SK-N-SH (cell line): ENCODE measurements at regions not wholly inside any gene's neighbourhood (a gene's known extent, or its start where the extent isn't known, plus 50 kb on each side); places are given as distances from the start of the nearest gene placed in this dataset.

Experiments used
- EZH2phosphoT487 ChIP-seq: fragments of 200-600 bp; sonication (generic); IDR thresholded peaks from 2 replicates; pipeline ENCODE4 v1.6.1; 2017; ENCODE audit warnings: low read depth, mixed run types, mild to moderate bottlenecking, antibody characterized with exemption, moderate library complexity, borderline replicate concordance
- TF ChIP-seq, protein P1 (sequence below): fragments of 200-600 bp; sonication (generic); IDR thresholded peaks from 2 replicates; pipeline ENCODE4 v1.6.1; 2017; ENCODE audit warnings: antibody characterized with exemption, mild to moderate bottlenecking, moderate library complexity

DNA sequence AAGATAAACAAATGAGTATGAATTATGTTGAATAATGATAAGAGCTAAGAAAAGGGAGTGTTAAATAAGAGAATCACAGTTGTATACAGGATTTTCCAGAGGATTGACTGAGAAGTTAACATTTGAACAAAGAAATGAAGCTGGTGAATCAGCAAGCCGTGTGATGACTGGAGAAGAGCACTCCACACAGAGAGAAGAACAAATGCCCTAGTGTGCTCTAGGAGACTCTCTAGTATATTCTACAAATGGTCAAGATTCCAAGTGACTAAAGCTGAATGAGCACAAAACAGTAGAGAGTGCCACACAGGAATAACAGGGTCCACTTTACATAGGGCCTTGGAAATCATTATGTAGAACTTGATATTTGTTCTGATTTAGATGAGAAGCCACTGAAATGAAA lies 587.1 kb upstream of the ATXN7L3B start:
- TF ChIP-seq, protein P1, sequence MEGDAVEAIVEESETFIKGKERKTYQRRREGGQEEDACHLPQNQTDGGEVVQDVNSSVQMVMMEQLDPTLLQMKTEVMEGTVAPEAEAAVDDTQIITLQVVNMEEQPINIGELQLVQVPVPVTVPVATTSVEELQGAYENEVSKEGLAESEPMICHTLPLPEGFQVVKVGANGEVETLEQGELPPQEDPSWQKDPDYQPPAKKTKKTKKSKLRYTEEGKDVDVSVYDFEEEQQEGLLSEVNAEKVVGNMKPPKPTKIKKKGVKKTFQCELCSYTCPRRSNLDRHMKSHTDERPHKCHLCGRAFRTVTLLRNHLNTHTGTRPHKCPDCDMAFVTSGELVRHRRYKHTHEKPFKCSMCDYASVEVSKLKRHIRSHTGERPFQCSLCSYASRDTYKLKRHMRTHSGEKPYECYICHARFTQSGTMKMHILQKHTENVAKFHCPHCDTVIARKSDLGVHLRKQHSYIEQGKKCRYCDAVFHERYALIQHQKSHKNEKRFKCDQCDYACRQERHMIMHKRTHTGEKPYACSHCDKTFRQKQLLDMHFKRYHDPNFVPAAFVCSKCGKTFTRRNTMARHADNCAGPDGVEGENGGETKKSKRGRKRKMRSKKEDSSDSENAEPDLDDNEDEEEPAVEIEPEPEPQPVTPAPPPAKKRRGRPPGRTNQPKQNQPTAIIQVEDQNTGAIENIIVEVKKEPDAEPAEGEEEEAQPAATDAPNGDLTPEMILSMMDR: no peak
- TF ChIP-seq EZH2phosphoT487: no peak
